ENCODE measurements at regions not wholly inside any gene's neighbourhood (a gene's known extent, or its start where the extent isn't known, plus 50 kb on each side); places are given as distances from the start of the nearest gene placed in this dataset.
"Not testable (repeated sequence)": the region's sequence is repeated elsewhere in the genome, so short reads cannot be mapped to it uniquely, and the experiment has no call there.

DNA sequence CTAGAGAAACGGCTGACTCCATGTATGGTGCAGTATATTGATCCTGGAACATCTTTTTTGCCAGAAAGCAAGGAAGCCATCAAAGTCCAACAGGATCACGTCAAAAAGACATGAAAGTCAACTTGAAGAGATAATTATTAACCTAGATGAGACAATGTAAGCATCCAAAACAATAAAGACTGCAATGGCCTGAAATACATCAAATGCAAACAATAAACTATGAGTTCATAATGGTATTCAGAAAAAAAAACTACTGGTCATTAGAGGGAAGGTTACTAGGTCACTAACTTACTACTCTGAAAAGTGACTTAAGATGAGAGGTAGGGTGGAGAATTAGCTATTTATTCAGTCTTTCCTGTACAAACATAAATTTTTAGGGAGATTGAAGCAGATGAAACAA, 75.3 kb upstream of the OR4F16 start:
- TF ChIP-seq, protein P1, sequence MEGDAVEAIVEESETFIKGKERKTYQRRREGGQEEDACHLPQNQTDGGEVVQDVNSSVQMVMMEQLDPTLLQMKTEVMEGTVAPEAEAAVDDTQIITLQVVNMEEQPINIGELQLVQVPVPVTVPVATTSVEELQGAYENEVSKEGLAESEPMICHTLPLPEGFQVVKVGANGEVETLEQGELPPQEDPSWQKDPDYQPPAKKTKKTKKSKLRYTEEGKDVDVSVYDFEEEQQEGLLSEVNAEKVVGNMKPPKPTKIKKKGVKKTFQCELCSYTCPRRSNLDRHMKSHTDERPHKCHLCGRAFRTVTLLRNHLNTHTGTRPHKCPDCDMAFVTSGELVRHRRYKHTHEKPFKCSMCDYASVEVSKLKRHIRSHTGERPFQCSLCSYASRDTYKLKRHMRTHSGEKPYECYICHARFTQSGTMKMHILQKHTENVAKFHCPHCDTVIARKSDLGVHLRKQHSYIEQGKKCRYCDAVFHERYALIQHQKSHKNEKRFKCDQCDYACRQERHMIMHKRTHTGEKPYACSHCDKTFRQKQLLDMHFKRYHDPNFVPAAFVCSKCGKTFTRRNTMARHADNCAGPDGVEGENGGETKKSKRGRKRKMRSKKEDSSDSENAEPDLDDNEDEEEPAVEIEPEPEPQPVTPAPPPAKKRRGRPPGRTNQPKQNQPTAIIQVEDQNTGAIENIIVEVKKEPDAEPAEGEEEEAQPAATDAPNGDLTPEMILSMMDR (conservative IDR thresholded peaks at IDR 0.05; ENCODE audit: low read depth in 2 of 2), result not testable (repeated sequence)
- TF ChIP-seq POLR2AphosphoS5 (IDR thresholded peaks at IDR 0.05; ENCODE audit: low read depth); EZH2 (IDR thresholded peaks at IDR 0.05; ENCODE audit: low read depth, unreplicated experiment); CREB1 (CRISPR knock-in tag; IDR thresholded peaks at IDR 0.05; ENCODE audit: low read depth); EZH2phosphoT487 (IDR thresholded peaks at IDR 0.05; ENCODE audit: unreplicated experiment): not testable (repeated sequence)
- TF ChIP-seq, protein P2, sequence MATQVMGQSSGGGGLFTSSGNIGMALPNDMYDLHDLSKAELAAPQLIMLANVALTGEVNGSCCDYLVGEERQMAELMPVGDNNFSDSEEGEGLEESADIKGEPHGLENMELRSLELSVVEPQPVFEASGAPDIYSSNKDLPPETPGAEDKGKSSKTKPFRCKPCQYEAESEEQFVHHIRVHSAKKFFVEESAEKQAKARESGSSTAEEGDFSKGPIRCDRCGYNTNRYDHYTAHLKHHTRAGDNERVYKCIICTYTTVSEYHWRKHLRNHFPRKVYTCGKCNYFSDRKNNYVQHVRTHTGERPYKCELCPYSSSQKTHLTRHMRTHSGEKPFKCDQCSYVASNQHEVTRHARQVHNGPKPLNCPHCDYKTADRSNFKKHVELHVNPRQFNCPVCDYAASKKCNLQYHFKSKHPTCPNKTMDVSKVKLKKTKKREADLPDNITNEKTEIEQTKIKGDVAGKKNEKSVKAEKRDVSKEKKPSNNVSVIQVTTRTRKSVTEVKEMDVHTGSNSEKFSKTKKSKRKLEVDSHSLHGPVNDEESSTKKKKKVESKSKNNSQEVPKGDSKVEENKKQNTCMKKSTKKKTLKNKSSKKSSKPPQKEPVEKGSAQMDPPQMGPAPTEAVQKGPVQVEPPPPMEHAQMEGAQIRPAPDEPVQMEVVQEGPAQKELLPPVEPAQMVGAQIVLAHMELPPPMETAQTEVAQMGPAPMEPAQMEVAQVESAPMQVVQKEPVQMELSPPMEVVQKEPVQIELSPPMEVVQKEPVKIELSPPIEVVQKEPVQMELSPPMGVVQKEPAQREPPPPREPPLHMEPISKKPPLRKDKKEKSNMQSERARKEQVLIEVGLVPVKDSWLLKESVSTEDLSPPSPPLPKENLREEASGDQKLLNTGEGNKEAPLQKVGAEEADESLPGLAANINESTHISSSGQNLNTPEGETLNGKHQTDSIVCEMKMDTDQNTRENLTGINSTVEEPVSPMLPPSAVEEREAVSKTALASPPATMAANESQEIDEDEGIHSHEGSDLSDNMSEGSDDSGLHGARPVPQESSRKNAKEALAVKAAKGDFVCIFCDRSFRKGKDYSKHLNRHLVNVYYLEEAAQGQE (IDR thresholded peaks at IDR 0.05; ENCODE audit: unreplicated experiment), result not testable (repeated sequence)
